ENCODE measurements at regions not wholly inside any gene's neighbourhood (a gene's known extent, or its start where the extent isn't known, plus 50 kb on each side); places are given as distances from the start of the nearest gene placed in this dataset.
A peak's percentile ranks its signal among the peaks of the same experiment; 100 is the strongest.

DNA sequence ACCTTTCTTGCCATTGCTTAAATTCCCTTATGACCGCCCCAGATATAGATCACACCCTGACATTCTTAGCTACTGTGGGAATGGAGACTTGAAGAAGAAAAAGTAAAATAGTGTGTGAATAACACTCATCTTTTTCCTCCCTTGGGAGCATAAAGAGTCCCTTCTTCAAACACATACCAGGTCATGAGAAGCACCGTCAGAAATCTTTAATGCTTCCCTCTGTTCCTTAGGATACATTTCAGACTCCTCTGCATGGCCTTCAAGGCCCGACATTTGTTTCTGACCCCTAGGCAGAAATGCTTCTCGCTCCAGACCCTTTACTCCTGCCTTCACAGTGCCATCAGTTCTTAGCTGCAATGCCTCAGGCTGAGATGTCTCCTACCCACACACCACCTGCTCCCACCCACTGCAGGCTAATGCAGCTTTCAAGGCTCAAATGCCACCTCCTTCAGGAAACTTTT lies 143.8 kb upstream of the IL12A start:
- DNase-seq (ENCODE audit: low spot score) = no peak

DNA sequence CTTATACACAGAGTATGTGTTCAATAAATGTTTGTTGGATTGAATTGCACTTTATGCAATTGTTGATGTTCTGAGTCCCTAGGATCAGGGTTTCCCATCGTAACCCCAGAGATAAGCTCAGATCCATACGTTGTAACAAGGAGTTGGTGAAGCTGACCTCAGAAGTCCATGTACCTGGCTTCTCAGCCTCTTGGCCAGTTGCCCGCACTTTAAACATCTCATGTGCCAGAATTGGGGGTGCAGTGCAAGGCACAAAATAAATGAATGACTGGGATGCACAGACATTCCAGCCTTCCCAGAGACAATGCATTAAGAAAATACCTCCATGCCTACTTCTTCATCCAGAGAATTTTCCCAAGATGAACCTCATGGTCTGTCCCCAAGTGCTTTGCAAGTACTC lies 142.9 kb upstream of the IL12A start:
- DNase-seq (ENCODE audit: low spot score) = no peak

DNA sequence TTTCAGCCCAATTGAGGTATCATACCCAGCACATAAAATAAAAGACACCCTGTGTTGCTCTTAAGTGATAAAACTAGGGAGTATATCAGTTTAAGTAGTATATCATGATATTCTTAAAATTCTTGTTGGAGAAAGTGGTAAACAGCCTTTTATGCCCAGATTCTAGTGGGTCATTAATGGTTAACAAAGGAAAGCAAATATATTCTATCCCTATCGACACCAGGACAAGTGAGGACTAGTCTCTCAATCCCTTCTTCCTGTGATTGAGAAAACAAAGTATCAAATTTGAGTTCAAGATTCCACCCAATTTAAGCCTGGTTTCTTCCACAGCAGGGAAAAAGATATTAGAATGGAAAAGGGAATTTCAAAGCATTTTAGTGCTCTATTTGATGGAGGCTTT lies 142.4 kb upstream of the IL12A start:
- DNase-seq (ENCODE audit: low spot score) = no peak

DNA sequence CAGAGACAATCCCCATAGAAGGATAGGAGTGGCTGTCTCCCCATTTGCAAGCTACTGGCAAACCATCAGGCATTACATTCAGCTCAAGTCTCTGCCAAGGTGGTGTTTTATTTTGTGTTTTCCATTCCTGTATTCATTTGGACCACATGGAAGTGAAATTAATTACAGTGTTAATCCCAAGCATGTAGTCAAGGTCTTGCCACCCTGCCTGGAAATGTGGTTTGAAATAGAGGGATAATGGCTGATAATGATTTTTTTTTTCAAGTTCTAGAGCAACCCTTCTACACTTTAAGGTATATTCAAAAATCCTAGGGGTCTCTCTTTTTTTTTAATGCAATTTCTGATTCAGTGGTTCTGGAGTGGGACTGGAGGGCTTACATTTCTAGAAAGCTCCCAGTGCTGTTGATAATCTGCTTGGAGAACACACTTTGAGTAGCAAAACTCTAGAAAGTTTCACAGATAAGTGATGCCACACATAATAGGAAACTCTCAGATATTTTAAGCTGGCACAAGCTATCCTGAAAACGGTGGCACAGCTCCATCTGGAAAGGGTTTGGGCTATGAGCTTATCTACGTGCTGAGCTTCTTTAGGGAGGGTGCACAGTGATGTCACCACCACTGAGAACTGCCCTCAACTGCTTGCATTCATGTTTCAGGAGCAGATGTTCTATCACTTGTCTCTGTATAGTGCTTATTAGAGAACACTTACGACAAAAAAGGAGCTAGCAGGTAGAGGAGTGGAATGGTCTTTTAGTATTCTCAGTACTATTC lies 140.1 kb upstream of the IL12A start:
- DNase-seq (ENCODE audit: low spot score) = no peak

DNA sequence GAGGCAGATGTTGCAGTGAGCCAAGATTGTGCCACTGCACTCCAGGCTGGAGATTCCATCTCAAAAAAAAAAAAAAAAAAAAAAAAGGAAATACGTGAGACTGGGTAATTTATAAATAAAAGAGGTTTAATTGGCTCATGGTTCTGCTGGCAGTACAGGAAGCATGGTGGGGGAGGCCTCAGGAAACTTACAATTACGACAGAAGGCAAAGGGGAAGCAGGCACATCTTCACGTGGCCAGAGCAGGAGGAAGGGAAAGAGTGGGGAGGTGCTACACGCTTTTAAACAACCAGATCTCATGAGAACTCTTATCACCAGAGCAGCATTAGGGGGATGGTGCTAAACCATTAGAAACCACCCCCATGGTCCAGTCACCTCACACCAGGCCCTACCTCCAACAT lies 138.2 kb upstream of the IL12A start:
- no peak for DNase-seq (ENCODE audit: low spot score)

DNA sequence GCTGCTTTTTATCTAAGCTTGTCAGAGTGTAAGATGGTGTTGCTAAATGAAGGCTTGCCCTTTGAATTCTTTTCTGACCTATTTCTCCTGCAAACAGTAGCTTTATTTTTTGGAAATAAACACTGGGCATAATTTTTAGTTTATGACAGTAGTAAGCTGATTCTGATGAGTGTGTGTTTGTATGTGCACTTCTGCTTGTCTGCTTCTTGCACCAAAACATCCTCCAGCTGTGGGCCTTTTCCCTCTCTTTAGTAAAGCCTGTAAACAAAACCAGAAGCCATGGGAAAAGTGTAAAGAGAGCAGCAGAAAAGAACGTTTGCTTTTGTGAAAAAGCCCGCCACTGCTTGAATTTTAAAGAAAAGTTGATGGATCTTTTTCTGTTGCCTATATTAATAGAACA lies 136.4 kb upstream of the IL12A start:
- DNase-seq (ENCODE audit: low spot score) = no peak

DNA sequence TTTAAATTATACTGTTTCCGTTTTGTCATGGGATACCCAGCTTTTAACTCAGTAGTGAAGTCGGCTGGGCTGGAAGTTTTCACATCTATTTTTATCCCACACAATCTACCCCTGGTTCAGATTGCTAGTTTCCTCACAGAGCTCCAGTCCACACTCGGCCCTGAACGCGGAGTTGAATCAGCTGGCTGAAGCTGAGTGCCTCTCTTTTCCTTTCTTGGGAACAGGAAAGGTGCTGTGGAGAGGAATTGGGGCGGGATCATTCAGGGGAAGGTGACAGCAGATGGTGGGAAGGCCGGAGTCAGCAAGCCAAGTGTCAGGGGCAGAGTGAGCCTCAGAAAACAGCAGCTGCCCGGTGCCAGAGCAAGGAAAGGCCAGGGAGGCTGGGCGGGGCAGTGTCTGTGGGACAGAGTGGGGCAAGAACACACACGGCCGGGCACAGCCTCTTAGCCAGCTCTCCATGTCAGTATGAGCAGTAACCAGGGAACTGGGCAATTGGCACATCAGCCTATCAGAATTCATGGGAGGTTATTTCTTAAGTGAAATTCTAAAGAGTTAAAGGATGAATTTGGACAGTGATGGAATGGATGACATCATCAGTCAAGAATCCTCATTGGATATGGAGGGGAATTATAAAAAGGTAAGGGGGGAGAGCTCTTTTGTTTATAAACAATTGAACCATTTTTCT lies 135.7 kb upstream of the IL12A start:
- DNase-seq (ENCODE audit: low spot score) = peak; percentile 33

DNA sequence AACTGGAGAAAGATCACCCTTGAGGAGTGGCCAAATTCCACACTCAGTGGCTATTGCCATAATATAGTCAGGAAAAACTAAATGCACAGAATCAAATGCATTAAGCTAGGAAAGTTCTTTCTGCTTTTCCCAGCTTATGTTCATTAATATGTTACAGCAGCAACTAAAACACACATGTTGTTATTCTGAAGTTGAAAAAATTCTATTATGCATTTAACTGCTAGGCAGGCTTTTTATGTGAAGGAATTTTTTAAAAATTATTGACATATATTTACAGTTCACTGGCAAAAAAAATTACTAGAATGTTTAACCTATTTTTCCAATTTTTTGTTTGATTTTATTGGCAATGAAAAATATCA lies 135.2 kb upstream of the IL12A start:
- DNase-seq (ENCODE audit: low spot score) = no peak

DNA sequence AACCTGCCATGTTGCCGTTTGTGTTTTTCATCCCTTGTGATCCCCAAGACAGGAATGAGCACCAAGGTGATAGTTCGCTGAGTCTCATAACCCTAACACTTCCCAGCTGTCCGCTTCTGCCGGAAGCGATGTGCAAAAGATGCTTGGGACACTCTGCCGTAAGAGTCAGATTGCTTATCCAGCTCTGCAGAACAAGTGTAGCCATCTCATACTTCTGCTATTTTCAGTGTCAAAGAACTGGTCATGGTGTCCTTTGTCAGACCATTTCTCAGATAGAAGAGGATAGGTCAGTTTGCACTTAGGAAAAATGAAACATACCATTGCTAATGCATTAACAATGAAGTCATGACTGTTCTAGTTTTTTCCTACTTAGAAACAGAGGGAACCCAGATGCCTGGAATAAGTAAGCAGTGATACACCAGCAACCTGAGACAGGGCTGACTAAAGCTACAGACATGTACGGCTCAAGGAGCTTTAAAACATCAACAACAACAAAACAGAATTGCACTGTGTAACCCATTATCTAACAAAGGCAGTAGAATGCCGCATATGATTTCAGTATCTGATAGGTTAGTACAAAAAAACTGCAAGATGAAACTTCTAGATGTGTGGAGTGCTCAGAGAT lies 134.0 kb upstream of the IL12A start:
- peak; percentile 86 for DNase-seq (ENCODE audit: low spot score)

DNA sequence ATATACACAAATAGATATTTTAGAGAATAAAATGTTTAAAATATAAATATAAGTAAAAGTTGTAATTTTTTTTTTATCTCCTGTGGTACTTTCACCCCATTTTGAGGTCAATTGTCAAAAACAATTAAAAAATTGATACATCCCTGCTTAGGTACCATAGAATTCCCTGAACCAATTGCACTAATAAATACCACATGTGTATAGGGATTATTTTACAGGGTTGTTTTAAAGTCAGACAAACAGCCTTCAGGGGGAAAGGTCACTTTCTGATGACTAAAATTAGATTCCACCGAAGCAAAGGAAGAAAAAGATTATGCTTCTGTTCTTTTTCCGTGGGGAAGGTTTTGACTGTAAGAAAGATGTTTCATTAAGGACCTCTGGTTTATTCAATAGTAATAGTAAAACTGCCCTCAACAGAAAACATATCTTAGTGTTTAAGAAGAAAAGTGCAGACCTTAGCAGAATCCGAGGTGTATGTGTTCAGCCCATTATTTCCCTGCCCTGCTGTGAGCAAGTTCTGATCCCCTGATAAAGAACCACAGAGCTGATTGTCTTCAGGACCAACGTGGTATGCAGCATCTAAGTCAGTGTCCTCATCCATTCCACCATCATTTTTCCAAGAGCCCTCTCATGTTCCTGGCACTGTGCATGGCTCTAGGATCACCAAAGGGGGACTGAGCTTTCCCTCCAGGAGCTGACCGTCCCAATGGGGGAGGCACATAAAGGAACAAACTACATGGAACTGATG lies 132.9 kb upstream of the IL12A start:
- no peak for DNase-seq (ENCODE audit: low spot score)

DNA sequence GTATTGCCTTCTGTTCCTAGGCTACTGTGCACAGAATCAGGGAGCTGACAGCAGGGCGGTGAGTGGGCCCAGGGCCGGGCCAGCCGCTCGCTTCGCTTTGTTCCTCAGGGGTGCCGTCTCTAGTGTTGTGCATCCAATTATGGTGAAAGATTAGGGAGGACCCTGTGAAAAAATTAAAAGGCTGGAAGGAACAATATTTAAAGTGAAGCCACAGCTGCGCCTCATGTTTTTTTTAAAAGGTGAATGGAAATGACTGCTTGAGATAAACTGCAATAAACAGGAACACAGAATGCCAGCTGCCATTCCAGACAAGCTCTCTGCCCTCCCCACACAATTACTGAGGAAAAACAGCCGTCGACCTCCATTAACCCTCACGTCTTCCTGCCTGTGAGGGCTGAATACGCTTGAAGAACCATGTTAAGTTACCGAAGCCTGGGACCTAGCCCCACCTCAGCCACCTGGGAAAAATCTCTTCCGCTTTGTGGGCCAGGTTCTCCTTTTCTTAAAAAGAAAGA lies 132.0 kb upstream of the IL12A start:
- no peak for DNase-seq (ENCODE audit: low spot score)

DNA sequence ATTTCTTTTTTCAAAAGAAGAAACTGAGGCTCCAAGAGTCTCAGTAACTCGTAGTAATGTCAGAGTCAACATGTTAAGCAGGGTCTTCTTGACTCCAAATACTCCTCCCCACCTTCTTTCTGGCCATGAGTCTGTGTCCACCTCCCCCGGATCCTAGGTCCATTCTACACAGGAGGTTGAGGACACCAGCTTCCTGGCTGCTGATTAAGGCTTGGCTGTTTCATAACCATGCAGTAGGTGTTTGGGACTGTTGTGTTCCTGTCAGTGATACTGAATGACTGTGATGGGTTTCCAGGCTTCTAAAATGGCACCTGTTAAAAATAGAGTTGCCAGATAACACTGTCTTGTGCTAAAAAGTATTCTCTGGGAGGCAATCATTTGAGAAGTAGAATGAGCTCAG lies 130.8 kb upstream of the IL12A start:
- DNase-seq (ENCODE audit: low spot score) = no peak

DNA sequence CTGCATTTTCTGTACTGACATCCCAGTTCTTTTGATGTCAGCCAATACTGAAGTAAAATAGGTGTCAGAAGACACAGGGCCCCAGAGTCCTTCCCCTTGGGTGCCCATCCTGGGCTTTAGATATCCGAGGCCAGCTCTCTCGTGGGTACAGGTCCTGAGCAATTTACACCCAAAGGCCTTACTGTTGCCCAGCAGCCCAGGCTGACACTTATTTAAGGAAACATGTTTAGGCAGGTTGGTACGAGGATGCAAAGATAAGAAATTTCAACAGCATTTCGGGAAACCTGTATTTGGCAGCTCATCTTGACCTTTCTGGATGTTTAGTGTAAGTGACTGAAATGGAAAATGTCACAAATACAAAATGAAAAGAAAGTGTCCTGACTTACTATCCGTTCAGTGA lies 130.0 kb upstream of the IL12A start:
- DNase-seq (ENCODE audit: low spot score) = no peak

DNA sequence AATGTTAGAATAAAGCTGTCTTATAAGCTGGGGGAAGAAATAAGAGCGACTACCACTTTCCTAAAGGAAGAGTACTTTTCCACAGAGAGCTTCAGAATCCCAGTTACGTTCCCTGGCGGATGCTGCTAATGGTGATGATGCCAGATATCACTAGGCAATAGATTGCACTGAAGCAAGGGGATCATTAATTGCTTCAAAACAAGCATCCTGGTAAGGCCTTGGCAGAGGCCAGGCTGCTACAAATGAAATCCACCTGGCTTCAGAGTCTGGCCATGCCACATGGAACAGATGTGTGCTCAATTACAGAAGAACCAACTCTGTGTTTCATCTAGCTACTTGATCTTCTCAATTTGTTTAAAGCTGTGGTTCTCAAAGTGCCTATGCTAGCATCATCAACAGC lies 129.2 kb upstream of the IL12A start:
- no peak for DNase-seq (ENCODE audit: low spot score)

DNA sequence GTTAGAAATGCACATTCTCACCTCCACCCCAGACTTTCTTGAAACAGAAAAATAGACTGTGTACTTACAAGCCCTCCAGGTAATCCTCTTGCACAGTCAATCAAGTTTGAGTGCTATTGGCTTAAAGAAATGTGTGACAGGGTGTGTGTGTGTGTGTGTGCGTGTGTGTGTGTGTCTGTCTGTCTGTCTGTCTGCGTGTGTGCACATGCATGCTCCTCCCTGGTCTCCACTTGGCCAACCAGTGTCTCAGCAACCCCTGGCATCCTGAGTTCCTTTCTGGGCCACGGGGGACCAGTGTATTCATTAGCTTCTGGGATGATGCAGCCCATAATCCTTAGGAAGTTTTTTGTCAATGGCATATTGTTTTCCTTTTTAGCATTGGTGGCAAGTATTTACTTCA lies 128.8 kb upstream of the IL12A start:
- no peak for DNase-seq (ENCODE audit: low spot score)

DNA sequence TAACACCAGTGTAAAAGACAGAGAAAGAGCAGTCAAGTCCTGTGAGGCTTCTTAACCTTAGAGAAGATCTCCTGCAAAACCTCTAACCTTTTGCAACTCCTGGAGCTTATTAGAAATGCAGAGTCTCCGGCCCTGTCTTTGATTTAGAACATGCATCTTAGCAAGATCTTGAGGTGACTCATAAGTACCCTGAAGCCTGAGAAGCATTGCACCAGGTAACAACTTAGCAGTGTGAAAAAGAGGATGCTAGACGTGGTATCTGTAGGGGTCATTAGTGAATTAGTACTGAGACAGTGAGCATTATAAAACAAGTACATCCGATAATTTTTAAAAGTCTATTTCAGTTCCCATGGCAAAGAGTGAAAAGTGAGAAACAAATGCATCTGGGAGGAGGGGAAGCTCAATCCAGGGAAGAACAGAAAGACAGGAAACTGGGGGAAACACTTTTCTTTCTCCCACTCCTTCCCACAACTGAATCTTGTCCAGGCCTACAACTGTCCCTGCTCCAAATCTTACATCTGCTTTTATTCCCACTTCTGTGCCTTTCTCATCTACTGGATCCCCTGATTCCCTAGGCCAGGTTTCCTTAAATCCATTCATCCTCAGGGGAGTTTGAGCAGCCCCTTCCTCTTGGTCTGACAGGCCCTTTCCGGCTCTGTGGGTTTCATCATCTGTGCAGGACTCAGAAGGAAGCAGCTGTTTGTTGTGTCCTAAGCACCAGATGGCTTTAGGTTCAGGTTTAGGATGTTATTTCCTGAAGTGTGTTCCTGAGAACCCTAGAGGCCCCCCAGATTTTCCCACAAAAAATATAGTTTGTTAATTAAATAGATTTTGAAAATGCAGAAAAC lies 128.1 kb upstream of the IL12A start:
- no peak for DNase-seq (ENCODE audit: low spot score)

DNA sequence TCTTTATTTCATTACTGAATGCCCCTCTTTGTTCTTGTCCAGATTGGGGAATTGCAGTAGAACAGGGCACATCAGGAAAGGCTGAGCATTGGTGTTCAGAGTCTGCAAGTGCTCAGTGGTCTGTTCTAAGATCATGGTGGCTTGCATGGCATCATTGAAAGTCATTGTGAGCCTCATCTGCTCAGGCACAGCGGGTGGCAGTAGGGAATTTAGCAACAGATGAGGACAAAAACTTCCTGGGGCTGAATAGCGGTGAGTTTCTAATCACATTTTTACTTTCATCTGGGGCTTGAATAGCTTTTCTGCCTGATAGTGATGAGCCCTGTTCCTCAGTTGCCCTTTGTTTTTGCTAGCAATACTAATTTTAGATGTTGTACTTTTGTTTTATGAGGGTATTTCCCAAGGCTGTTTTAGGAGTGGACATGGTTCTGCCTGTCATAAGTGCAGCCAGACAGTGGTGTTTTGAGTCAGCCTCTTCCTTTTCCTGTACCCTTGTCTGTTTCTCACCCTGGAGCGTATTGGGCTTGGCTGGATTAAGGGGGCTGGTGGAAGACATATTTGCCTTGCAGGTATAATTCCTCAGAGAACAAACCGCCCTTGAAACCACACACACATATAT lies 127.2 kb upstream of the IL12A start:
- no peak for DNase-seq (ENCODE audit: low spot score)

DNA sequence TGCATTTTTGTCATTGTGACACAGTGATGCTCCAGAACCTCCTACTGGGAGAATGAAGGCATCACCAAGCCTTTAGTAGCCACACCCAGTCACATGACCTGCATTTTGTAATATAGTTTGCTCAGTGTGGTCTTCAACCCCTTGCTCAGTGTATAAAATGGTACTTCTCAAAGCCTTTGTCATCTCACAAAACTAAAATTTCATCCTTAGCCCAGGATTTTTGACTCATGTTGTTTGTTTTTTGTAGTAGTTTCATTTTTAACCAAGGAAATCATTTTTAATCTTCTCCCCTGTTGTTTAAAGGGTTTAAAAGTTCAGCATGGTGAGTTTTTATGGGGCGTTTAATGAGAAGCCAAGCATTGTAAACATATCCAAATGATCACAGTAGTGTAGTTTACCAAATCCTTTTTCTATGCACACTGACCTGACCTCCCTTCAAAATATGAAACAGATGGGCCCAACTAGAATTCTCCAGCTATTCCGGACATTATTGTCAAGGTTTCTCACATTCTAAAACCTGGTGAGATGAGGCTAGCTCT lies 123.5 kb upstream of the IL12A start:
- DNase-seq (ENCODE audit: low spot score) = peak; percentile 34

DNA sequence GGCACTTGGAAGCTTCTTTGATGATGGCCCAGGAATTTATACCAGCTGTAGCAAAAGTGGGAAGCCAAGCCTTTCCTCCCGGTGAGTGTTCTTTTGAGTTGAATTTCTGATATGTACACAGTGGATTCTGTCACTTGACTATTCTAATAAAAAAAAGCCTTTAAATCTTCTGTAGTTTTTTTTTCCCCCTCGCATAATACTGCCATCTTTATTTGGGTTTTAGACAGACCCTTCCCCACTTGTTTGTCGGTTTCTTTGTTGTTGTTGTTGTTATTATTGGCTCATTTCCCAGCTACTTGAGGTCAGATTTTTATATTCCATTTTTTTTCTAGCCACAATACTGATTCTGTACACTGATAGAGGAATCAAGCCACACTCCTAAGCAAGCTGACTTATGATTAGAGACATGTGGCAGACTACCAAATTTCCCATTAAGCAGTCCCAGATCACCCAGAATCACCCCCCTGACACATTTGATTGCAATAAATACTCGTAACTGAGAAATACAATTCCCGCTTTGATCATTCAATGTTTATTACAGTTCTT lies 122.4 kb upstream of the IL12A start:
- no peak for DNase-seq (ENCODE audit: low spot score)

DNA sequence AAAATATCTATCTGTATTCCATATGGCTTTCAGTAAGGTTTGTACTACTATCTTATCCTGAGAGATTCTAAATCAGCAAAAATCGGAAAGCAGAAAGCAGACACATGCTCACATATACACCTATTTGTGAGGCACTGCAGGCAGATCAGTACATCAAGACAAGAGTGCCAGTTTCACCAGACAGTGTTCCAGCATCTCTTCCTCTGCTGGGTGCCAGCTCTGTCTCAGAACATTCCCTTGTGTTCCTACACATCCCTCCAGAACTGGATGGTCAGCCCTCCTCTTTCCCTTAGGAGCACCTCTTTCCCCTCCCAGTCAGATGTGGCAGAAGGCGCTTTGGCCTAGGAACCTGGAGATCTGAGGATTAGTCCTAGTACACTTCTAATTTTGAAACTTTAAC lies 121.3 kb upstream of the IL12A start:
- DNase-seq (ENCODE audit: low spot score) = no peak

DNA sequence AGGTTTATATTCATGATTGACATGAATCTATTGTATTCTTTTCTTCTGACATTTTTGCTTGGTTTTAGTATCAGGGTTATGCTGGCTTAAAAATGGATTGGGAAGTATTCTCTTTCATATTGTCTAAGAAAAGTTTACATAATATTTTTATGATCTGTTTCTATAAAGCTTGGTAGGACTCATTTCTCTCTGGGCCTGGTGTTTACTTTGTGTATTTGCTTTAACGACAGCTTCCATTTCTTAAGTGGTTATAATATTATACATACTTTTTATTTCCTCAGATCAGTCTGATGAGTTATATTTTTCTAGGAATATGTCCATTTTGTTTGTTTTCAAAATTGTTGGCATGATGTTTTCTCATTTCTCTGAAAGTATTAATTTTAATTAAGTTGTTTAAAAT lies 117.9 kb upstream of the IL12A start:
- DNase-seq (ENCODE audit: low spot score) = no peak

Measured in AG08395 (cell line).